ENCODE measurements at regions not wholly inside any gene's neighbourhood (a gene's known extent, or its start where the extent isn't known, plus 50 kb on each side); places are given as distances from the start of the nearest gene placed in this dataset.

DNA sequence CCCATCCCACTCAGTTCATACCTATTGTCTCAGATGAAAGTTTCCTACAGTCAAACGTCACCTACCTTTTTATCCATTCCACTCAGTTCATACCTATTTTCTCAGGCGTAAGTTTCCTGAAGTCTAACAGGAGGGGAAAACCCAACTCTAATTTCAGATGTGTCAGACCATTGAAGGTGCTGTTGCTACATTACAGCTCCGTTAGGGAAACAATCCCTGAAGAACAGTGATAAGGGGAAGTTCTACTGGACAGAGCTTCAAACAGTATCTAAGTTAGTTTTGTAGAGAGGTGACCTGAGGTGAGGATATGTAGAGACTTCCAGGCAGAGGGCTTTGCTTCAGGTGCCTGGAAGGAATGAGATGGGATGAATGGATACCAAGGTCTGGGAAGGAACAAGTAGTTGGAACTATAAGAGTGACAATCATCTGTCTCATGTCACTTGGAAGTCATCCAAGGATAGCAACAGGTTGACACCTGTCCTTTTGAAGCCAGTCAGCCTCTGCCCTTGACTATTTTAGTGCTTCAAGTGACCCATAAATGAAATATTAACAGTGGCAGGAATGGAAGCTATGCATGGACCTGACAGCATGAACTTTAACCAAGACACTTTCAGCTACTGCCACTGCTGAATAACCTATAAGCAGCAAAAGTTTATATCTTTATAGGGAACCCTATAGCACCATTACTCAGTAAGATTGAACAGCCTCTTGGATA lies 191.6 kb upstream of the MOCS1 start:
- DNase-seq (ENCODE audit: low read depth): no peak
- no peak overlapping the region for H3K4me3 ChIP-seq (ENCODE audit: low read depth, low read length)
- TF ChIP-seq, protein P1, sequence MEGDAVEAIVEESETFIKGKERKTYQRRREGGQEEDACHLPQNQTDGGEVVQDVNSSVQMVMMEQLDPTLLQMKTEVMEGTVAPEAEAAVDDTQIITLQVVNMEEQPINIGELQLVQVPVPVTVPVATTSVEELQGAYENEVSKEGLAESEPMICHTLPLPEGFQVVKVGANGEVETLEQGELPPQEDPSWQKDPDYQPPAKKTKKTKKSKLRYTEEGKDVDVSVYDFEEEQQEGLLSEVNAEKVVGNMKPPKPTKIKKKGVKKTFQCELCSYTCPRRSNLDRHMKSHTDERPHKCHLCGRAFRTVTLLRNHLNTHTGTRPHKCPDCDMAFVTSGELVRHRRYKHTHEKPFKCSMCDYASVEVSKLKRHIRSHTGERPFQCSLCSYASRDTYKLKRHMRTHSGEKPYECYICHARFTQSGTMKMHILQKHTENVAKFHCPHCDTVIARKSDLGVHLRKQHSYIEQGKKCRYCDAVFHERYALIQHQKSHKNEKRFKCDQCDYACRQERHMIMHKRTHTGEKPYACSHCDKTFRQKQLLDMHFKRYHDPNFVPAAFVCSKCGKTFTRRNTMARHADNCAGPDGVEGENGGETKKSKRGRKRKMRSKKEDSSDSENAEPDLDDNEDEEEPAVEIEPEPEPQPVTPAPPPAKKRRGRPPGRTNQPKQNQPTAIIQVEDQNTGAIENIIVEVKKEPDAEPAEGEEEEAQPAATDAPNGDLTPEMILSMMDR (IDR thresholded peaks at IDR 0.05; ENCODE audit: insufficient read depth, low read depth, low read length): no peak

DNA sequence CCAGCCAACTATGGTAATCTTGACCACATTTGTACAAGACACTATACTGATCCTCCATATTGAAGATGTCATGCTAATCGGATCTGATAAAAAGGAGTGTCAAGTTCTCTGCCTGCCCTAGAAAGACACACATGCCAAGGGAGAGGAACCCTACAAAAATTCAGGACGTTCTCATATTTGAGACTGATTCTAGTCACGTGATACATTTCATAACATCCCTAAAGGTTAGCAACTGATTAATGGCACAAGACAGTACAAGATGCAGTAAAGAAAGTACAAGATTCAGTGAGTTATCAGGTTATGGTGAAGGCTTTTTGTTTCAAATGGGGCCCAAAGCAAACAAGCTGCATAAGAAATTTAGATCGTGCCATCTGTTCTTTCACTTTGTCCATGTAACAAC lies 190.7 kb upstream of the MOCS1 start:
- TF ChIP-seq, protein P1 (IDR thresholded peaks at IDR 0.05; ENCODE audit: insufficient read depth, low read depth, low read length): no peak
- no peak for DNase-seq (ENCODE audit: low read depth)

DNA sequence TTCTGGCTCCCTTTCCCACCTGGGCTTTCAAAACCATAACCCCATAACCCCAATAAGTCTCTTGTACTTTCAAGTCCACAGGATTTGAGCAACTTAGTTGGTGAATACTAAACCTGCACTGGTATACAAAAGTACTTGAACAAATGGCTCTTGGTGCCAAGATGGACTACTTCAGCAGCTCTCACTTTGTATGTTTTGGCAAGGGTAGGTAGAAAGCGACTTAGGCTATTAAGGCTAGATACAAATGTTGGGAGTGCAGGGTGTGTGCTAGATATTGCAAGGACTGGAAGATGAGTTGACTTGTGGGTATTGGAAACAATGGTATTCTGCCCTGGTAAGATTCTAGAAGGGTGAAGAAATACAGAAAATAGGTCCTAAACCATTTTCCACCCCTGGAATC lies 182.6 kb upstream of the MOCS1 start:
- no peak for DNase-seq (ENCODE audit: low read depth)
- no peak overlapping the region for H3K4me3 ChIP-seq (ENCODE audit: low read depth, low read length)
- TF ChIP-seq, protein P1 (IDR thresholded peaks at IDR 0.05; ENCODE audit: insufficient read depth, low read depth, low read length): no peak

More for the DNA sequence above, 190.7 kb upstream of the MOCS1 start:
- no peak overlapping the region for H3K4me3 ChIP-seq (ENCODE audit: low read depth, low read length)

DNA sequence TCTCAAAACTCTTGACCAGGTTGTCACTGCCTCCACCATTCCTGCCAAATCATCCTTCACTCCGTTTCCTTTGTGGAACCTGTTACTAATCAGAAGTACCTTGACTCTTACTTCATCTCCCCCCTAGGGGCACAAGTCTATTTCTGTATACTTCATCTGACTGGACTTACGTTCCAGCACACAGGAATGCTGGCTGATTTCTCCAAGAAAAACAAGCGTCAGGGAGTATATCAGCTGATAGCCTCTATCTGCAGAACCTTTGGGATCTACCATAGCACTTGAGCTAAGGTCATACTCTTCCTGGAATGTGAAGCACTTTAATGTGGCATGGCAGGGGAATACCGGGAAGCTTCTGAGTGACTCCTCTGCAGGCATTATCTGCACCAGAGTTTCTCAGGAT lies 178.1 kb upstream of the MOCS1 start:
- DNase-seq (ENCODE audit: low read depth): no peak
- H3K4me3 ChIP-seq (ENCODE audit: low read depth, low read length): no peak overlapping the region
- TF ChIP-seq, protein P1 (IDR thresholded peaks at IDR 0.05; ENCODE audit: insufficient read depth, low read depth, low read length): no peak

DNA sequence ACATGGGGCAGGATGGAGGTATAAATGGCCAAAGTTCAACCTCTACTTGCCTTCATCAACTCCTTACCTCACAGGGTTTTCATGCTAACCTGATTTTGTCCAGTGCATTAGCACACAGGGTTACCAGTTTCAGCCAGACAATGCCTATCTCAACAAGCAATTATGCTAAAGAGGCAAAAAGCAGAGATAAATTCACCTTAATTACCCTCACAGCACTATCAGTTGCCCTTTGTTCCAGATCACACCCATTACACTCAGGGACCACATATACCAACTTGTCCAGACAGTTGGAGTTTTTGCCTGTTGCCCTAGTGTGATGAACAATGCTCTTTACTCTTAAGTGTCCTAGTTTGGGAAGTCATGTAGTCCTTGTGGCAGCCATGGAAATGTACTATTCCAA lies 174.5 kb upstream of the MOCS1 start:
- no peak for DNase-seq (ENCODE audit: low read depth)
- TF ChIP-seq, protein P1 (IDR thresholded peaks at IDR 0.05; ENCODE audit: insufficient read depth, low read depth, low read length): no peak
- H3K4me3 ChIP-seq (ENCODE audit: low read depth, low read length): no peak overlapping the region

DNA sequence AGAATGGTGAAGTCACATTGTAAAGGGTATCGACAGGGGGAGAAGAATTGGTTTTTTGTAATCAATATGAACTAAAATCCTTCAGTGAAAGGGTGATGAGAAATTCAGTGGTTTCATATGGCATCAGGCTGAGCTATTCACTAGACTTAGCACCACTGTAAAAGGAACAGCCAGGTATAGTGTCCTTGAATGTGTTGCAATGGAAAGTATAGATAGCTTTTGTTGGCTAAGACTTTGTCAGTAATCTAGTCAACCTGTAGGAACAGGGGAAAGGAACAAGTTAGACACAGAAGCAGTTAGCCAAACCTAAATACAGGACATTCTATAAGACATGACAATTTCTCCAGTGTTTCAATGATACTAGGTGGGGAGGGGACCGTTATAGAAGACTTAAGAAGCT lies 172.6 kb upstream of the MOCS1 start:
- TF ChIP-seq, protein P1 (IDR thresholded peaks at IDR 0.05; ENCODE audit: insufficient read depth, low read depth, low read length): no peak
- no peak overlapping the region for H3K4me3 ChIP-seq (ENCODE audit: low read depth, low read length)
- no peak for DNase-seq (ENCODE audit: low read depth)

DNA sequence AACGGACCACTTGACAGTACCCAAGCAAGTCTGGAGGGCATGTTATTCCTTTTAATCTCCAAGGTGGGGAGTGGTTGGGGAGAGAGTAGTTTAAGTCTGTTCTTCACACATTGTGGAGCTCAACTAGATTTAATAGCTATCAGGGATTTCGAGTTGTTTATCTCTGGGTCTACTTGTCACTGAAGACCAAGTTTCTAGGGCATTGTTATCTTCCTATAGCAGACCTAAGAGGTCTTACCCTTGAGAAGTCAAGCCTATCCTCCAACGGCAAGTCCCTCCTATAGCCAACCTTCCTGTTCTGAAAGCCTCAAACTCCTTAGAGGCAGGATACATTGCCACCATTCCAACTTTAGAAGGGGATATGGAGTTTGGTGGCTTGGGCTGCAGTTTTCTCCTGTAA lies 164.5 kb upstream of the MOCS1 start:
- no peak overlapping the region for H3K4me3 ChIP-seq (ENCODE audit: low read depth, low read length)
- TF ChIP-seq, protein P1 (IDR thresholded peaks at IDR 0.05; ENCODE audit: insufficient read depth, low read depth, low read length): no peak
- no peak for DNase-seq (ENCODE audit: low read depth)
